A673 (cell line): ENCODE measurements at regions not wholly inside any gene's neighbourhood (a gene's known extent, or its start where the extent isn't known, plus 50 kb on each side); places are given as distances from the start of the nearest gene placed in this dataset.

Experiments used
- EZH2 ChIP-seq: fragments of 200-600 bp; sonication (generic); IDR thresholded peaks from 2 replicates; pipeline ENCODE4 v1.6.1; 2017; ENCODE audit warnings: borderline replicate concordance, low read depth, mild to moderate bottlenecking, mixed read lengths, antibody characterized with exemption, low read length; ENCODE audit not compliant: poor library complexity, severe bottlenecking
- TF ChIP-seq, protein P1 (sequence below): fragments of 300-800, 200-600 bp; sonication (generic); conservative IDR thresholded peaks from 2 replicates; pipeline ENCODE4 v1.5.1; 2017; ENCODE audit warnings: low read depth, mild to moderate bottlenecking, antibody characterized with exemption, low read length, moderate library complexity, mixed read lengths

DNA sequence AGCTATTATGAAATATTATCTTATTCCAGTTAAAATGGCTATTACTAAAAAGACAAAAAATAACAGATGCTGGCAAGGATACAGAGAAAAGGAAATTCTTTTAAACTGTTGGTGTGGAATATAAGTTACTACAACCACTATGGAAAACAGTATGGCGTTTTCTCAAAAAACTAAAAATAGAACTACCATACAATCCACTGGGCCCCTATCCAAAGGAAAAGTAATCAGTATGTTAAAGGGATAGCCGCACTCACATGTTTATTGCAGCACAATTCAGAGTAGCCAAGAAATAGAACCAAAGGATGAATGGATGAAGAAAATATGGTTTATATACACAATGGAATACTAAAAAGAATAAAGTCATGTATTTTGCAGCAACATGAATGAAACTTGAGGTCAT, 303.8 kb upstream of the ECI2 start:
- TF ChIP-seq, protein P1, sequence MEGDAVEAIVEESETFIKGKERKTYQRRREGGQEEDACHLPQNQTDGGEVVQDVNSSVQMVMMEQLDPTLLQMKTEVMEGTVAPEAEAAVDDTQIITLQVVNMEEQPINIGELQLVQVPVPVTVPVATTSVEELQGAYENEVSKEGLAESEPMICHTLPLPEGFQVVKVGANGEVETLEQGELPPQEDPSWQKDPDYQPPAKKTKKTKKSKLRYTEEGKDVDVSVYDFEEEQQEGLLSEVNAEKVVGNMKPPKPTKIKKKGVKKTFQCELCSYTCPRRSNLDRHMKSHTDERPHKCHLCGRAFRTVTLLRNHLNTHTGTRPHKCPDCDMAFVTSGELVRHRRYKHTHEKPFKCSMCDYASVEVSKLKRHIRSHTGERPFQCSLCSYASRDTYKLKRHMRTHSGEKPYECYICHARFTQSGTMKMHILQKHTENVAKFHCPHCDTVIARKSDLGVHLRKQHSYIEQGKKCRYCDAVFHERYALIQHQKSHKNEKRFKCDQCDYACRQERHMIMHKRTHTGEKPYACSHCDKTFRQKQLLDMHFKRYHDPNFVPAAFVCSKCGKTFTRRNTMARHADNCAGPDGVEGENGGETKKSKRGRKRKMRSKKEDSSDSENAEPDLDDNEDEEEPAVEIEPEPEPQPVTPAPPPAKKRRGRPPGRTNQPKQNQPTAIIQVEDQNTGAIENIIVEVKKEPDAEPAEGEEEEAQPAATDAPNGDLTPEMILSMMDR: no peak
- no peak for TF ChIP-seq EZH2
